Adipocyte (in vitro differentiated cells): ENCODE measurements at regions not wholly inside any gene's neighbourhood (a gene's known extent, or its start where the extent isn't known, plus 50 kb on each side); places are given as distances from the start of the nearest gene placed in this dataset.
"Not testable (repeated sequence)": the region's sequence is repeated elsewhere in the genome, so short reads cannot be mapped to it uniquely, and the experiment has no call there.

ENCODE experiments used
- DNase-seq: peaks from one replicate; pipeline ENCODE4 v3.0.0-alpha.2; 2015; ENCODE audit warnings: low read depth
- H3K27me3 ChIP-seq: replicated peaks from 2 replicates; pipeline ENCODE4 v1.7.0; 2013; ENCODE audit warnings: mild to moderate bottlenecking, low read length, moderate library complexity; ENCODE audit not compliant: control insufficient read depth, insufficient read depth
- H3K36me3 ChIP-seq: 2 replicates; pipeline ENCODE4 v1.7.0; 2013; ENCODE audit warnings: low read length, mild to moderate bottlenecking, moderate library complexity; ENCODE audit not compliant: control insufficient read depth, insufficient read depth, severe bottlenecking
- H3K4me1 ChIP-seq: 2 replicates; pipeline ENCODE4 v1.7.0; 2013; ENCODE audit warnings: mild to moderate bottlenecking, low read length, moderate library complexity; ENCODE audit not compliant: control insufficient read depth, insufficient read depth
- H3K4me3 ChIP-seq: 2 replicates; pipeline ENCODE4 v1.7.0; 2013; ENCODE audit warnings: mild to moderate bottlenecking, low read length, moderate library complexity
- H3K9ac ChIP-seq: 2 replicates; pipeline ENCODE4 v1.7.0; 2013; ENCODE audit warnings: mild to moderate bottlenecking, low read length, moderate library complexity
- H3K9me3 ChIP-seq: 2 replicates; pipeline ENCODE4 v1.7.0; 2013; ENCODE audit warnings: mild to moderate bottlenecking, low read length, moderate library complexity; ENCODE audit not compliant: control insufficient read depth

- not testable (repeated sequence) for H3K4me3 ChIP-seq, DNase-seq, H3K4me1 ChIP-seq, H3K9ac ChIP-seq, H3K27me3 ChIP-seq, H3K36me3 ChIP-seq, H3K9me3 ChIP-seq
Observed at GRCh38 chr7:65545465-65546161, 172.0 kb downstream of the ZNF92 start.

DNA sequence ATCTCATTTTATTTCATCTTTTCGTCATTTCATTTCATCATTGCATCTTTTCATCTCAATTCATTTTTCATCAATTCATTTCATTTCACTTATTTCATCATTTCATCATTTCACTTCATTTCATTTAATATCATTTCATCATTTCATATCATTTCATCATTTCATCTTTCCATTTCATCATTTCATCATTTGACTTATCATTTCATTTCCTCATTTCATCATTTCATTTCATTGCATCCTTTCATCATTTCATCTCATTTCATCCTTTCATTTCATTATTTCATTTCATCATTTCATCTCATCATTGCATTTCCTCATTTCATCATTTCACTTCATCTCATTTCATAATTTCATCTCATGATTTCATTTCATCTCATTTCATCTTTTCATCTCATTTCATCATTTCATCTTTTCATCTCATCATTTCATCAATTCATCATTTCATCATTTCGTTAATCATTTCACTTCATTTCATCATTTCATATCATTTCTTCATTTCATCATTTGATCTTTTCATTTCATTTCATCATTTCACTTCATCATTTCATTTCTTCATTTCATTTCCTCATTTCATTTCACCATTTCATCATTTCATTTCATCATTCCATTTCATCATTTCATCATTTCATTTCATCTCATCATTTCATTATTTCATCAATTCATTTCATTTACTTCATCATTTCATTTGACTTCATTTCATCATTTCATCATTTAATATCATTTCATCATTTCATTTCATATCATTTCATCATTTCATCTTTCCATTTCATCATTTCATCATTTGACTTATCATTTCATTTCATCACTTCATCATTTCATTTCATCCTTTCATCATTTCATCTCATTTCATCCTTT is 176.2 kb downstream of the ZNF92 start:
- H3K27me3 ChIP-seq, H3K9me3 ChIP-seq, H3K9ac ChIP-seq, H3K36me3 ChIP-seq, H3K4me3 ChIP-seq, H3K4me1 ChIP-seq, DNase-seq: not testable (repeated sequence)

- DNase-seq, H3K4me1 ChIP-seq, H3K9me3 ChIP-seq, H3K36me3 ChIP-seq, H3K27me3 ChIP-seq, H3K4me3 ChIP-seq, H3K9ac ChIP-seq: not testable (repeated sequence)
Observed at GRCh38 chr7:65550444-65550809, 176.8 kb downstream of the ZNF92 start.

DNA sequence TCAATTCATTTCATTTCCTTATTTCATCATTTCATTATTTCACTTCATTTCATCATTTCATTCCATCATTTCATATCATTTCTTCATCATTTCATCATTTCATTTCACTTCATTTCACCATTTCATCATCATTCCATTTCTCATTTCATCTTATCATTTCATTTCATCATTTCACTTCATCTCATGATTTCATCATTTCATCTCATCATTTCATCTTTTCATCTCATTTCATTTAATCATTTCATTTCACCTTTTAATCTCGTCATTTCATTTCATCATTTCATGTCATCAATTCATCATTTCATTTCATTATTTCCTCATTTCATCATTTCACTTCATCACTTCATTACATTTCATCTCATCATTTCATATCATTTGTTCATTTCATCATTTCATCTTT is 177.4 kb downstream of the ZNF92 start:
- not testable (repeated sequence) for H3K27me3 ChIP-seq, H3K4me1 ChIP-seq, H3K9me3 ChIP-seq, H3K36me3 ChIP-seq, H3K9ac ChIP-seq, DNase-seq, H3K4me3 ChIP-seq

GRCh38 chr7:65554553-65555476 is 181.2 kb downstream of the ZNF92 start:
- H3K4me3 ChIP-seq, DNase-seq, H3K9ac ChIP-seq, H3K4me1 ChIP-seq, H3K36me3 ChIP-seq, H3K9me3 ChIP-seq, H3K27me3 ChIP-seq: not testable (repeated sequence)

GRCh38 chr7:65558584-65558983 is 184.9 kb downstream of the ZNF92 start:
- H3K27me3 ChIP-seq, H3K4me1 ChIP-seq, H3K9ac ChIP-seq, H3K36me3 ChIP-seq, DNase-seq, H3K9me3 ChIP-seq, H3K4me3 ChIP-seq: not testable (repeated sequence)

- not testable (repeated sequence) for H3K4me1 ChIP-seq
Observed at GRCh38 chr7:65561786-65562372, 188.2 kb downstream of the ZNF92 start.

GRCh38 chr7:65562522-65562921 is 188.9 kb downstream of the ZNF92 start:
- not testable (repeated sequence) for H3K4me1 ChIP-seq, H3K4me3 ChIP-seq, H3K9ac ChIP-seq, H3K27me3 ChIP-seq, DNase-seq, H3K36me3 ChIP-seq, H3K9me3 ChIP-seq

More at GRCh38 chr7:65561786-65562372, 188.2 kb downstream of the ZNF92 start:
- H3K9ac ChIP-seq, H3K4me3 ChIP-seq, H3K27me3 ChIP-seq, H3K36me3 ChIP-seq, DNase-seq, H3K9me3 ChIP-seq: not testable (repeated sequence)

DNA sequence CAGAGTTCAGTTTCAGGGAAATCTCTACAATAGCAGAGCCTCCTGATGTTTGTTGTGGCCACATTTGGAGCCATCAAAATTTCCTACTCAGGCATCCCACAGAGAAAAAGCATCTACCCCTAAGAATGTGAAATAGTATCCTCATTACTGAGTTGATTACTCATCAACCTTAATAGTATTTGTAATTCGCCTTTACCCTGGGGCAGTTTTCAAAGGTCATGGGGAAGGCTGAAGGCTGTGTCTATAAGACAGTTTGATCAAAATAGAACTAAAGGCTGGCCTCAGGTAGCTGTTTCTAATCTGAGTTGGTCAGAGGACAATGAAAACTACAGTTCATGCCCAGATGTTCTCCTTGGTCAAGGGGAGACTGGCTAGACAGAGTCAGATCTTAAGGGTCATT is 189.7 kb downstream of the ZNF92 start:
- H3K4me1 ChIP-seq, H3K9me3 ChIP-seq, H3K9ac ChIP-seq, H3K27me3 ChIP-seq, H3K36me3 ChIP-seq, H3K4me3 ChIP-seq, DNase-seq: not testable (repeated sequence)

DNA sequence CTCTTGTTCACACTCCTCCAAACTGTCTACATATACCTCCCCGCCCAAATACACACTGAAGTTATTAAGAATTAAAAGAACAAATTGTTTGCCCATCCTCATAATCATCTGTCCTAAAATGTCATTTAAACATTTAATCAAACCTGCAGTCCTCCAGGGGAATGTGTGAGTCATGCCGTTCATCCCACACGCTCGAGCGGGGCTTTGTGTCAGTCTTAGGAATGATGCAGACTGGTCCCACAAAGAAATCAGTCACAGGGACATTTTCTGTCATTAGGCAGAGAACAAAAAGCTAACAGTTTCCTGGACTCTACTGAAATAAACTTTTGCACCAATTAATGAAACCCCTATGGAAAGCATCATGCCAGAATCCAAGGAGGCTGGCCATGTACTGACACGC is 194.6 kb downstream of the ZNF92 start:
- H3K36me3 ChIP-seq, H3K4me1 ChIP-seq, DNase-seq, H3K4me3 ChIP-seq, H3K9ac ChIP-seq, H3K27me3 ChIP-seq, H3K9me3 ChIP-seq: not testable (repeated sequence)

- not testable (repeated sequence) for H3K27me3 ChIP-seq, H3K9me3 ChIP-seq, H3K4me1 ChIP-seq, H3K9ac ChIP-seq, H3K4me3 ChIP-seq, DNase-seq, H3K36me3 ChIP-seq
Observed at GRCh38 chr7:65570990-65571389, 197.3 kb downstream of the ZNF92 start.
